ENCODE measurements at regions not wholly inside any gene's neighbourhood (a gene's known extent, or its start where the extent isn't known, plus 50 kb on each side); places are given as distances from the start of the nearest gene placed in this dataset.
A peak's percentile ranks its signal among the peaks of the same experiment; 100 is the strongest.

- Histone ChIP-seq H3K9me3 (no peaks in the 10 kb centered on the region), H3K36me3 (no peaks in the 10 kb centered on the region), H3K4me1 (ENCODE audit: insufficient read depth) (no peaks in the 10 kb centered on the region), H3K27me3 (no peaks in the 10 kb centered on the region), H3K27ac (no peak overlapping the region), H3K4me3 (no peak overlapping the region)
- 15 to 20% (median 16%) methylated on average over 8 of the region's 8 CpGs for WGBS, 3 donors
- no peak for TF ChIP-seq POLR2A (IDR thresholded peaks at IDR 0.05)
- no peak for TF ChIP-seq EP300 (IDR thresholded peaks at IDR 0.05)
- TF ChIP-seq CTCF (IDR thresholded peaks at IDR 0.05): peak; percentile 48 to 64 (median 57)
- intact Hi-C loops (cut with DNase I): loop anchor here in 2 of 4 donors (5.0 kb wide), 2 partner anchors 317 to 382 kb away; no protein-coding TSS in a partner anchor
- DNase-seq: peak; percentile 53 to 75 (median 61)
These were observed 137.2 kb downstream of the TRIM43 start for GRCh38 chr2:95728878-95729596.

- H3K27me3 ChIP-seq: no peaks in the 10 kb centered on the region
- H3K27ac ChIP-seq: no peak overlapping the region
- WGBS, 3 donors: 74 to 82% (median 76%) methylated on average over 2 of the region's 2 CpGs
- no peaks in the 10 kb centered on the region for H3K9me3 ChIP-seq
- TF ChIP-seq CTCF (IDR thresholded peaks at IDR 0.05) (no peak), EP300 (IDR thresholded peaks at IDR 0.05) (no peak), POLR2A (IDR thresholded peaks at IDR 0.05) (no peak)
- H3K4me1 ChIP-seq (ENCODE audit: insufficient read depth): no peaks in the 10 kb centered on the region
- H3K36me3 ChIP-seq: no peaks in the 10 kb centered on the region
- no peak overlapping the region for H3K4me3 ChIP-seq
- intact Hi-C loops (cut with DNase I): loop anchor here in 2 of 4 donors (5.0 kb wide), 2 partner anchors 317 to 382 kb away; no protein-coding TSS in a partner anchor
- no peak for DNase-seq
These were observed 137.8 kb downstream of the TRIM43 start for GRCh38 chr2:95729597-95729955.

- H3K27me3 ChIP-seq: no peaks in the 10 kb centered on the region
- H3K36me3 ChIP-seq: no peaks in the 10 kb centered on the region
- intact Hi-C loops (cut with DNase I): loop anchor here in 2 of 4 donors (5.0 to 10.0 kb wide), 3 partner anchors 319 to 656 kb away; no protein-coding TSS in a partner anchor
- H3K27ac ChIP-seq: no peak overlapping the region
- H3K9me3 ChIP-seq: no peaks in the 10 kb centered on the region
- no peak overlapping the region for H3K4me3 ChIP-seq
- DNase-seq: no peak
- TF ChIP-seq POLR2A (IDR thresholded peaks at IDR 0.05) (no peak), CTCF (IDR thresholded peaks at IDR 0.05) (no peak), EP300 (IDR thresholded peaks at IDR 0.05) (no peak)
- 76 to 78% (median 77%) methylated on average over 9 of the region's 9 CpGs for WGBS, 3 donors
- no peaks in the 10 kb centered on the region for H3K4me1 ChIP-seq (ENCODE audit: insufficient read depth)
These were observed 139.0 kb downstream of the TRIM43 start for GRCh38 chr2:95730813-95731212.

- 64 to 75% (median 69%) methylated on average over 8 of the region's 8 CpGs for WGBS, 3 donors
- TF ChIP-seq CTCF (IDR thresholded peaks at IDR 0.05): no peak
- no peak for TF ChIP-seq EP300 (IDR thresholded peaks at IDR 0.05)
- TF ChIP-seq POLR2A (IDR thresholded peaks at IDR 0.05): no peak
- Histone ChIP-seq H3K27me3 (no peaks in the 10 kb centered on the region), H3K27ac (no peak overlapping the region), H3K4me3 (no peak overlapping the region), H3K4me1 (ENCODE audit: insufficient read depth) (no peaks in the 10 kb centered on the region), H3K9me3 (no peaks in the 10 kb centered on the region), H3K36me3 (no peaks in the 10 kb centered on the region)
- DNase-seq: no peak
- intact Hi-C loops (cut with DNase I): loop anchor here in 2 of 4 donors (5.0 to 10.0 kb wide), 3 partner anchors 323 to 660 kb away; no protein-coding TSS in a partner anchor
These were observed 143.4 kb downstream of the TRIM43 start for GRCh38 chr2:95734976-95735890.
